ENCODE measurements at regions not wholly inside any gene's neighbourhood (a gene's known extent, or its start where the extent isn't known, plus 50 kb on each side); places are given as distances from the start of the nearest gene placed in this dataset.

DNA sequence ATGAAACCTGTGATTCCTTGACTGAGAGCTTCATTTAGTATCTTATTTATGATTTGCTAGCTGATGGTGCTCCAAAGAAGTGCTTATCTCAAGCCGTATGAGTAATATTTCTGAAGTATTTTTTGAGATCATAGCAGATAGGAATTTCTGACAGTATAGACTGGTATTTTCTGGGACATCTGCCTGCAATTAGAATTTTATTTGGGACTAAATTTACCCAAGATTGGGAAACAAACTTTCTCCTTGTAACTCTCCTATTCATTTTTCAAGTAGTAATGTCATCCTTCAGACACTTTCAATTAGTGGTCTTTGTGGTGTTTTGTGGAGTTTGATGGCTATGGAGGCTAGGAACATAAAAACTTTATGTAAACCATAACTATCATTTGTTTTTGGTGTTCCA lies 597.2 kb upstream of the ZP4 start:
- DNase-seq (ENCODE audit: low spot score): no peak
- in situ Hi-C loops (cut with MboI; ENCODE audit: low sequenced_read_pairs, unreplicated experiment): no loop called here
- TF ChIP-seq, protein P1, sequence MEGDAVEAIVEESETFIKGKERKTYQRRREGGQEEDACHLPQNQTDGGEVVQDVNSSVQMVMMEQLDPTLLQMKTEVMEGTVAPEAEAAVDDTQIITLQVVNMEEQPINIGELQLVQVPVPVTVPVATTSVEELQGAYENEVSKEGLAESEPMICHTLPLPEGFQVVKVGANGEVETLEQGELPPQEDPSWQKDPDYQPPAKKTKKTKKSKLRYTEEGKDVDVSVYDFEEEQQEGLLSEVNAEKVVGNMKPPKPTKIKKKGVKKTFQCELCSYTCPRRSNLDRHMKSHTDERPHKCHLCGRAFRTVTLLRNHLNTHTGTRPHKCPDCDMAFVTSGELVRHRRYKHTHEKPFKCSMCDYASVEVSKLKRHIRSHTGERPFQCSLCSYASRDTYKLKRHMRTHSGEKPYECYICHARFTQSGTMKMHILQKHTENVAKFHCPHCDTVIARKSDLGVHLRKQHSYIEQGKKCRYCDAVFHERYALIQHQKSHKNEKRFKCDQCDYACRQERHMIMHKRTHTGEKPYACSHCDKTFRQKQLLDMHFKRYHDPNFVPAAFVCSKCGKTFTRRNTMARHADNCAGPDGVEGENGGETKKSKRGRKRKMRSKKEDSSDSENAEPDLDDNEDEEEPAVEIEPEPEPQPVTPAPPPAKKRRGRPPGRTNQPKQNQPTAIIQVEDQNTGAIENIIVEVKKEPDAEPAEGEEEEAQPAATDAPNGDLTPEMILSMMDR (IDR thresholded peaks at IDR 0.05; ENCODE audit: borderline replicate concordance, control extremely low read depth, extremely low read depth, insufficient read depth, missing control alignments): no peak

DNA sequence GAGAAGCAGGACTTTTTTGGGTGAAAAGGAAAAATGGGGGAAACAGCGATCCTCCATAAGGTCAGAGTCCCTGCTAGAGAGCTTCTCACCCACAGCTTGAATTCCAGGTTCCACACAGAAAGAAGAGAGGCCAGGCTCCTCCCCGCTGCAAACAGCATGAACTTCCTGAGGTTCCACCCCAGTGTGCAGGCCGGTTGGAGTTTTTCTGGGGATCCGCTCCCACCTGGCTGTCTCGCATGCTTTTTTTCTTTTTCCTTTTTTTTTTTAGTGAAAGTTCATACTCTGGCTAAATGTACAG lies 595.1 kb upstream of the ZP4 start:
- DNase-seq (ENCODE audit: low spot score): no peak
- TF ChIP-seq, protein P1 (IDR thresholded peaks at IDR 0.05; ENCODE audit: borderline replicate concordance, control extremely low read depth, extremely low read depth, insufficient read depth, missing control alignments): no peak
- in situ Hi-C loops (cut with MboI; ENCODE audit: low sequenced_read_pairs, unreplicated experiment): no loop called here

DNA sequence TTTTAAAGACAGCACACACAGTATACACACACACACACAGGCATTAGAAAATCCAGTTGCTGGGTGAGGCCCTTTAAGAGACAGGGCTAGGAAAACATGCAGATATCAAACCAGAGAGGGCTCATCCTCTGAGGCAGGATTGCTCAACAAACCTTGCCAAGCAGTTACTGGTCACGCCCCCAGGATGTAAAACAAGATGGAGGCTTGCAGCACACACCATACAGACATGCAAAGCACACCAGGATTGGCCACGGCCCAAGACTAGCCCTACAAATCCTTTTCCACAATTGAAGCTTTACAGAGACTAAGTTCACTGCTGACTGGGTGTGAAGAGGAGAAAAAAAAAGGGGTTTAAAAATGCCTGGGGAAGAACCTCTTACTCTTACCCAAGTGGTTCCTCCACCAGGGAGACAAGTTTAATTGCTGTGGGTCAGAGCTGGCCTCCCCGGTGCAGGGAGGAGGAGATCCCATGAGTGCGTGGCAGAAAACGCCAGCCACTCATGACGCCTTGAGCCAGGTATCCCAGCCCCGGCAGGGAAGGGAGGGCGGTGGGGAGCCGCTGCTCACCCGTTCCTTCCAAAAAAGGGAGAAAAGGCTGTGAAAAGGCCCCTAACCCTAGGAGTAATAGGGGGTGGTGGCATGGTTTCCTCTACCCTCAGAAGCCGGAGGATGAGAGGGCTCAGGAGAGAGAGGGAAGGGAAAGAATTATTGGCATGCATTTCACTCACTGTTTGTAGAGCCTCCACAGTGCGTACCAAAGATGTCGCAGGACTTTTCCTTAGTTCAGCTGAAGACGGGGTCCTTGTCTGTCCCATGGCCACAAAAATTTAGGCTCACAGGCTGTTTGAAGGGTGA lies 594.6 kb upstream of the ZP4 start:
- DNase-seq (ENCODE audit: low spot score): no peak
- TF ChIP-seq, protein P1 (IDR thresholded peaks at IDR 0.05; ENCODE audit: borderline replicate concordance, control extremely low read depth, extremely low read depth, insufficient read depth, missing control alignments): no peak
- in situ Hi-C loops (cut with MboI; ENCODE audit: low sequenced_read_pairs, unreplicated experiment): no loop called here

DNA sequence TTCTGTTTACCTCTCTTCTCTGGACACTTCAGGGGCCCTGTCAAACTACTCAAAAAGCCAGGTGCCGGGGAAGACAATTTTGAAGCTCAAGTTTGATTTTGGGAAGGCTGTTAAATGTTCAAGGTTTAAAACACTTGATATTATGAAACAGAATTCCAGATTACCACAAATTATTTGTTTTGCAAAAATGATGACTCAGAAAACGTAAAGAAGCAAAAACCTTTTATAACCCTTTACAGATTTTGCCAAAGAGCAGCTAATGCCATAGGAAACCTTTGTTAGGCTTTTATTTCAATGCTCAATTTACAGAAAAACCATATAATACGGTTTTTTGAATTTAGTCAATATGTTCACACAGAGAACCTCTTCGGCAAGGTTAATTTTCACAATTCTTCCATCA lies 593.4 kb upstream of the ZP4 start:
- DNase-seq (ENCODE audit: low spot score): no peak
- TF ChIP-seq, protein P1 (IDR thresholded peaks at IDR 0.05; ENCODE audit: borderline replicate concordance, control extremely low read depth, extremely low read depth, insufficient read depth, missing control alignments): no peak
- in situ Hi-C loops (cut with MboI; ENCODE audit: low sequenced_read_pairs, unreplicated experiment): no loop called here

DNA sequence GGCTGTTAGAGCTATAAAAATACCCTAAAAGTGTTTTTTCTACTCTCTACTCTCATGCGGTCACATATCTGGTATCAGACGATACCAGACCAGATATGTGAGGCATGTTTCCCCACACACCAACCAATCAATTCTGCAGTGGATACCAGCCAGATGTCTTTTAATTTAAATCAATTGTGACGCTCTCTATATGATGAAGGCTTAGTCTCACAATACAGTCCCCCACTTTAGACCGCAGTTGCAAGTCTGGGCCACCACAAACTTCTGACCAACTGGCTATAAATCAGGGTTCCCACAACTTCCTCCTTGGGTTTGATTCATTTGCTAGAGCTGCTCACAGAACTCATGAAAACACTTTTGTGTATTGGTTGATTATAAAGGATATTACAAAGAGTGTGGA lies 586.1 kb upstream of the ZP4 start:
- no peak for DNase-seq (ENCODE audit: low spot score)
- in situ Hi-C loops (cut with MboI; ENCODE audit: low sequenced_read_pairs, unreplicated experiment): no loop called here
- TF ChIP-seq, protein P1 (IDR thresholded peaks at IDR 0.05; ENCODE audit: borderline replicate concordance, control extremely low read depth, extremely low read depth, insufficient read depth, missing control alignments): no peak

DNA sequence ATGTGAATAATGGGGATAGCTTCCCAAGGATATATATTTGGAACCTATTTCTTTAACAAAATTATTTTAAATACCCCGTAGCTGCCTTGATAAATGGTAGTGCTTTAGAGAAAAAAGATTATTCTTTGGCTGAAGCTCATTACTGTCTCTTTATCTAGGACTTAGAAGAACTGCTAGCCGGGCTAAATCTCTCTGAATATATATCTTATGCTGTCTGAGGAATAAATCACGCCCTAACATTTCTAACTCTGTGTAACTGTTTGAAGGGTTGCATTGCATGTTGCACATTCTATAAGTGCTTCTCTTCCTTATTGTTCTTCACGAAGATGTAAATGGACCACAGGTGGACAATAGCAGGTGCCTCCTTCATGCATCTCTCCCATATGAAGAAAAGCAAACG lies 585.0 kb upstream of the ZP4 start:
- DNase-seq (ENCODE audit: low spot score): no peak
- in situ Hi-C loops (cut with MboI; ENCODE audit: low sequenced_read_pairs, unreplicated experiment): no loop called here
- TF ChIP-seq, protein P1 (IDR thresholded peaks at IDR 0.05; ENCODE audit: borderline replicate concordance, control extremely low read depth, extremely low read depth, insufficient read depth, missing control alignments): no peak

Measured in GM13976 (cell line).